HFF-Myc (cell line): ENCODE measurements at regions not wholly inside any gene's neighbourhood (a gene's known extent, or its start where the extent isn't known, plus 50 kb on each side); places are given as distances from the start of the nearest gene placed in this dataset.

Experiments used
- DNase-seq: peaks from one replicate; pipeline ENCODE4 v3.0.0-alpha.2; 2011; ENCODE audit warnings: low read depth; ENCODE audit errors: extremely low read depth
- H3K4me3 ChIP-seq: replicated peaks from 2 replicates; pipeline ENCODE4 v1.5.1; 2011; ENCODE audit warnings: low read depth, mild to moderate bottlenecking, control low read depth, low read length
- CTCF ChIP-seq: IDR thresholded peaks from 2 replicates; pipeline ENCODE4 v1.5.1; 2012; ENCODE audit warnings: mild to moderate bottlenecking, low read depth, low read length, control low read depth; ENCODE audit errors: missing control alignments

DNA sequence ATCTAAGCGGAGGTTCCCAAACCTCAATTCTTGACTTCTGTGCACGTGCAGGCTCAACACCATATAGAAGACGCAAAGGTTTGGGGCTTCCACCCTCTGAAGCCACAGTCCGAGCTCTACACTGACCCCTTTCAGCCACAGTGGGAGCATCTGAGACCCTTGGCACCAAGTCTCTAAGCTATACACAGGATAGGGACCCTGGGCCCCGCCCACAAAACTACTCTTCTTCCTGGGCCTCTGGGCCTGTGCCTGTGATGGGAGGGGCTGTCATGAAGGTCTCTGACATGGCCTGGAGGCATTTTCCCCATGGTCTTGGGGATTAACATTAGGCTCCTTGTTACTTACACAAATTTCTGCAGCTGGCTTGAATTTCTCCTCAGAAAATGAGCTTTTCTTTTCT, 1374.1 kb upstream of the NXPH2 start:
- TF ChIP-seq CTCF: no peak
- no peak for DNase-seq
- H3K4me3 ChIP-seq: no peak overlapping the region

GRCh38 chr2:140144611-140145010, 1364.4 kb upstream of the NXPH2 start:
- no peak for DNase-seq
- no peak overlapping the region for H3K4me3 ChIP-seq
- no peak for TF ChIP-seq CTCF

GRCh38 chr2:140138736-140139135, 1358.5 kb upstream of the NXPH2 start:
- H3K4me3 ChIP-seq: no peak overlapping the region
- DNase-seq: no peak
- TF ChIP-seq CTCF: no peak

DNA sequence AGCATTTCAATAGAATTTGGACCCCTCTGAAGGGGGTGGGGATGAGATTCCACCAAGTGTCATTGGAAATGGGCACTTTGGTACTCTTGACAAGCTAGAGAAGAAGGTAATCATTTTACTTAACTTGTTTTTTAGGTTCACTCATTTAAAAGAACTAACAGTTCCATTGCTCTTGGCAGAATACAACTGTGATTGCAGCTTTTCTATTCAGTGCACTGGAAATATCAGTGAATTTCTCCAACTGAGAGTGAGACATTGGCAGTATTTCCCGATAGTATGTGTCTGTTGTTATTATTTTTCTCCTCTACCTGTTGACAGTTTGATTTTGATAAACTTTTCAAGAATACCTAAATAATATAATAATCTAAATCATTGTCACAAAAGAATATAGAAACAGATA, 1356.7 kb upstream of the NXPH2 start:
- H3K4me3 ChIP-seq: no peak overlapping the region
- no peak for TF ChIP-seq CTCF
- no peak for DNase-seq

DNA sequence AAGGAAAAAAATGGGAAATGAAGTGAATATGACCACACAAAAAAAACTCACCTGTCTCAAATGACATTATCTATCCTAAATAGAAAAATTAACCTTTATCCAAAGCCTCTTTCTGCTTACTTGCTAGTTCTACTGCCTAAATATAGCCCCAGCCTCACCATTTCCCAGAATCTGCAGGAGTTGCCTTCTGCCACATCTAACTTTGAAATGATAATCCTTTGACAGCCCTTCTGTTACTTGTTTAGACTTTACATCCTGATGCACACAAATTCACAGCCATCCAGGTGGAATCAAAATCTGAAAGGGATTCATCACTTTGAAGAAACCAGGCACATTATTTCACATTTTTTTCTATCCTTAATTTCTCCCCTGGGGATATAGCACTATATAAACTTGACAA, 1356.2 kb upstream of the NXPH2 start:
- TF ChIP-seq CTCF: no peak
- no peak for DNase-seq
- H3K4me3 ChIP-seq: no peak overlapping the region

DNA sequence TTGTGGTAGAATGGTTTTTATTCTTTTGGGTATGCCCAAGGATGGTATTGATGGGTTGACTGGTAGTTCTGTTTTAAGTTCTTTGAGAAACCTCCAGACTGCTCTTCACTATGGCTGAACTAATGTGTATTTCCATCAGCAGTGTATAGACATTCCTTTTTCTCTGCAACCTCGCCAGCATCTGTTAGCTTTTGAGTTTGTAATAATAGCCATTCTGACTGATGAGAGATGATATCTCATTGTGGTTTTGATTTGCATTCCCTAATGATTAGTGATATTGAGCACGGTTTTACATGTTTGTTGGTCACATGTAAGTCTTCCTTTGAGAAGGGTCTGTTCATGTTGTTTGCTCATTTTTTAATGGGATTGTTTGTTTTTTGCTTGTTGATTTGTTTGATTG, 1348.7 kb upstream of the NXPH2 start:
- DNase-seq: no peak
- no peak for TF ChIP-seq CTCF
- no peak overlapping the region for H3K4me3 ChIP-seq

GRCh38 chr2:140122001-140122400, 1341.8 kb upstream of the NXPH2 start:
- DNase-seq: no peak
- no peak overlapping the region for H3K4me3 ChIP-seq
- no peak for TF ChIP-seq CTCF
